DOHH2 (cell line): ENCODE measurements at regions not wholly inside any gene's neighbourhood (a gene's known extent, or its start where the extent isn't known, plus 50 kb on each side); places are given as distances from the start of the nearest gene placed in this dataset.

Source experiments
- H3F3A ChIP-seq: fragments of 200-600 bp; sonication (generic), shearing (Covaris generic); 2 replicates; pipeline ENCODE4 v1.6.0; 2016; ENCODE audit warnings: antibody characterized with exemption, mild to moderate bottlenecking; ENCODE audit not compliant: control insufficient read depth, insufficient read depth
- H3K27ac ChIP-seq: fragments of 200-600 bp; sonication (generic); 2 replicates; pipeline ENCODE4 v1.5.1; 2014; ENCODE audit warnings: low read depth, mild to moderate bottlenecking, low read length, moderate library complexity
- H3K27me3 ChIP-seq: fragments of 200-600 bp; sonication (generic); 2 replicates; pipeline ENCODE4 v1.6.1; 2014; ENCODE audit warnings: mild to moderate bottlenecking, low read length, mixed read lengths; ENCODE audit not compliant: control insufficient read depth
- H3K36me3 ChIP-seq: fragments of 200-600 bp; sonication (generic); 2 replicates; pipeline ENCODE4 v1.6.1; 2014; ENCODE audit warnings: mild to moderate bottlenecking, low read length, moderate library complexity, mixed read lengths; ENCODE audit not compliant: control insufficient read depth
- H3K4me1 ChIP-seq: fragments of 200-600 bp; sonication (generic); 2 replicates; pipeline ENCODE4 v1.6.1; 2014; ENCODE audit warnings: mild to moderate bottlenecking, low read length, mixed read lengths; ENCODE audit not compliant: control insufficient read depth
- H3K4me2 ChIP-seq: fragments of 200-600 bp; sonication (generic); 2 replicates; pipeline ENCODE4 v1.6.0; 2014; ENCODE audit warnings: mild to moderate bottlenecking, low read length, moderate library complexity
- H3K4me3 ChIP-seq: fragments of 200-600 bp; sonication (generic); 2 replicates; pipeline ENCODE4 v1.5.1; 2014; ENCODE audit warnings: mild to moderate bottlenecking, low read length, mixed read lengths
- H3K79me2 ChIP-seq: fragments of 200-600 bp; sonication (generic); 2 replicates; pipeline ENCODE4 v1.6.1; 2014; ENCODE audit warnings: mild to moderate bottlenecking, low read length, mixed read lengths; ENCODE audit not compliant: control insufficient read depth
- H3K9me2 ChIP-seq: fragments of 200-600 bp; sonication (generic); replicated peaks from 2 replicates; pipeline ENCODE4 v1.6.1; 2014; ENCODE audit warnings: mild to moderate bottlenecking, low read length, mixed read lengths; ENCODE audit not compliant: control insufficient read depth
- H3K9me3 ChIP-seq: fragments of 200-600 bp; sonication (generic); 2 replicates; pipeline ENCODE4 v1.6.1; 2014; ENCODE audit warnings: antibody characterized with exemption, low read length, mixed read lengths; ENCODE audit not compliant: control insufficient read depth, insufficient read depth
- H4K20me1 ChIP-seq: fragments of 200-600 bp; sonication (generic); 2 replicates; pipeline ENCODE4 v1.6.0; 2014; ENCODE audit warnings: low read depth, mild to moderate bottlenecking, antibody characterized with exemption, low read length, moderate library complexity; ENCODE audit not compliant: control insufficient read depth, insufficient read depth
- CTCF ChIP-seq: fragments of 200-600 bp; sonication (generic); IDR thresholded peaks from one replicate; pipeline ENCODE4 v1.5.1; 2014; ENCODE audit warnings: antibody characterized with exemption, mild to moderate bottlenecking, low read depth, low read length; ENCODE audit not compliant: poor library complexity, severe bottlenecking
- EZH2phosphoT487 ChIP-seq: fragments of 200-600 bp; sonication (generic); IDR thresholded peaks from 2 replicates; pipeline ENCODE4 v1.6.1; 2017; ENCODE audit warnings: borderline replicate concordance, mild to moderate bottlenecking, antibody characterized with exemption, low read length, moderate library complexity, mixed read lengths

GRCh38 chr21:19368944-19369343, 965.4 kb upstream of the TMPRSS15 start:
- no peak overlapping the region for H3K4me2 ChIP-seq
- H3K27me3 ChIP-seq: no peaks in the 10 kb centered on the region
- H3K4me3 ChIP-seq: no peak overlapping the region
- H3K4me1 ChIP-seq: no peaks in the 10 kb centered on the region
- no peak overlapping the region for H3K27ac ChIP-seq
- H4K20me1 ChIP-seq: no peaks in the 10 kb centered on the region
- TF ChIP-seq EZH2phosphoT487: no peak
- no peak for TF ChIP-seq CTCF
- H3K9me3 ChIP-seq: no peaks in the 10 kb centered on the region
- H3K79me2 ChIP-seq: no peaks in the 10 kb centered on the region
- H3K36me3 ChIP-seq: no peaks in the 10 kb centered on the region
- H3K9me2 ChIP-seq: no peaks in the 10 kb centered on the region
- no peaks in the 10 kb centered on the region for H3F3A ChIP-seq

GRCh38 chr21:19392390-19392789, 988.8 kb upstream of the TMPRSS15 start:
- TF ChIP-seq CTCF (no peak), EZH2phosphoT487 (no peak)
- no peaks in the 10 kb centered on the region for H3K27me3 ChIP-seq
- no peak overlapping the region for H3K4me3 ChIP-seq
- no peaks in the 10 kb centered on the region for H3K9me3 ChIP-seq
- H3K9me2 ChIP-seq: no peaks in the 10 kb centered on the region
- no peaks in the 10 kb centered on the region for H3K36me3 ChIP-seq
- no peak overlapping the region for H3K27ac ChIP-seq
- H3K4me1 ChIP-seq: no peaks in the 10 kb centered on the region
- no peaks in the 10 kb centered on the region for H4K20me1 ChIP-seq
- H3K79me2 ChIP-seq: no peaks in the 10 kb centered on the region
- no peak overlapping the region for H3K4me2 ChIP-seq
- no peaks in the 10 kb centered on the region for H3F3A ChIP-seq

GRCh38 chr21:19400223-19400770, 996.7 kb upstream of the TMPRSS15 start:
- H3F3A ChIP-seq: no peaks in the 10 kb centered on the region
- H4K20me1 ChIP-seq: no peaks in the 10 kb centered on the region

More at GRCh38 chr21:19400223-19400770, 996.7 kb upstream of the TMPRSS15 start:
- Histone ChIP-seq H3K9me2 (no peaks in the 10 kb centered on the region), H3K9me3 (no peaks in the 10 kb centered on the region), H3K4me3 (no peak overlapping the region), H3K27me3 (no peaks in the 10 kb centered on the region), H3K36me3 (no peaks in the 10 kb centered on the region), H3K27ac (no peak overlapping the region), H3K4me2 (no peak overlapping the region), H3K79me2 (no peaks in the 10 kb centered on the region), H3K4me1 (no peaks in the 10 kb centered on the region)
- no peak for TF ChIP-seq EZH2phosphoT487
- TF ChIP-seq CTCF: no peak
